ENCODE measurements at regions not wholly inside any gene's neighbourhood (a gene's known extent, or its start where the extent isn't known, plus 50 kb on each side); places are given as distances from the start of the nearest gene placed in this dataset.

DNA sequence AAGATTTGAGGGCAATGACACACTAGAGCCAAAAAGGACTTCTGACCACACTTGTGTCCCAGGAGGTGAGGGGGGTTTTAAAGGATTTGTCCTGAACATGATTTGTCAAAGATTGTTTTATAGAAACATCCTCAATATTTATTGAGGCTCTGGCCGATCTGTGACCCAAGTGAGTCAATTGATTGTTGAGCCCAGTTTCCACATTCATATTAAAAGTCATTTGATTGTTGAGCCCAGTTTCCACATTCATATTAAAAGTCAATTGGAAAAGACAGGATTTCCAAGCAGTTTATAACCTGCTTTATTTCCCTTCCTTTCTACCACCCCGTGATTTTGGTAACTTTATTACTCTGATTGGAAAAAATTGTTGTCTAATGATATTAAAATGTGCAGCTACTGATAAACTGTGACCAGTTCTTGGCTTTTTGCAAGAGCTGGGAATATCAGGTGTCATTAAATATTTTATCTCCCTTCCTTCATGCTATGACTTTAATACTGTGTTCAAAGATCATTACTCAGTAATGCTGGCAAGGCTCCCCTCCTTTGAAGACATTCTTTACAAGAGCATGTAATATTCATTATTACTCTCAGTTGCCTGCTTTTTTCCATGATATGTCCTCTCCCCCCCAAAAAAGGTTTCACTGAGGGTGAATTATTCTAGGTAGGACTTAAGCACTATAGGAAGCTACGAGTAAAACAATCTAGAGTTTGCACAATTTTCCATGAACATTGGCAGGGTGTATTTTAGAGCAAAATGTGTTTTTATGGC, 75.3 kb downstream of the HRH4 start:
- Histone ChIP-seq H3K4me3 (ENCODE audit: extremely low read depth in 1 of 4, insufficient read depth in 2 of 4, low read depth in 3 of 4, low read length in 4 of 4) (no peak overlapping the region), H2BK20ac (ENCODE audit: low read length) (no peak overlapping the region), H3K18ac (ENCODE audit: extremely low read depth, low read length) (no peak overlapping the region), H4K91ac (replicated peaks; ENCODE audit: insufficient read length, low read length) (no peak overlapping the region), H2BK12ac (ENCODE audit: low read depth, low read length) (no peak overlapping the region), H2BK15ac (ENCODE audit: low read length) (no peak overlapping the region), H3K23ac (ENCODE audit: insufficient read length) (no peak overlapping the region), H3K4ac (replicated peaks; ENCODE audit: insufficient read length, low read depth, low read length) (no peak overlapping the region), H3K79me2 (ENCODE audit: control insufficient read depth in 1 of 2, insufficient read depth in 2 of 2, low read length in 2 of 2) (no peaks in the 10 kb centered on the region), H2BK120ac (replicated peaks; ENCODE audit: low read depth, low read length) (no peak overlapping the region), H3K79me1 (ENCODE audit: low read depth, low read length) (no peaks in the 10 kb centered on the region), H4K8ac (ENCODE audit: extremely low read depth, insufficient read depth, low read length) (no peak overlapping the region), H3K14ac (ENCODE audit: insufficient read length) (no peak overlapping the region), H2AFZ (ENCODE audit: low read length) (no peak overlapping the region), H3K9me3 (ENCODE audit: insufficient read depth in 2 of 2, low read depth in 1 of 2, low read length in 1 of 2) (no peaks in the 10 kb centered on the region), H2AK5ac (ENCODE audit: low read depth, low read length) (no peak overlapping the region), H3K56ac (replicated peaks; ENCODE audit: insufficient read length, low read depth, low read length) (no peak overlapping the region), H3K4me1 (replicated peaks in 1 of 4; ENCODE audit: control insufficient read depth in 3 of 4, insufficient read depth in 4 of 4, low read length in 3 of 4) (no peaks in the 10 kb centered on the region), H3K4me2 (ENCODE audit: insufficient read depth in 1 of 2, low read depth in 2 of 2, low read length in 2 of 2) (no peak overlapping the region), H3K27ac (ENCODE audit: low read depth, low read length) (no peak overlapping the region), H4K20me1 (replicated peaks in 1 of 2; ENCODE audit: control insufficient read depth in 1 of 2, insufficient read depth in 2 of 2, low read length in 2 of 2) (no peaks in the 10 kb centered on the region), H2BK5ac (ENCODE audit: low read depth, low read length) (no peak overlapping the region), H3K27me3 (replicated peaks in 1 of 4; ENCODE audit: control insufficient read depth in 3 of 4, extremely low read depth in 1 of 4, insufficient read depth in 3 of 4, low read length in 3 of 4) (no peaks in the 10 kb centered on the region), H4K5ac (ENCODE audit: insufficient read length, low read depth, low read length) (no peak overlapping the region), H3K9ac (replicated peaks in 1 of 4; ENCODE audit: extremely low read depth in 1 of 4, low read depth in 3 of 4, low read length in 3 of 4) (no peak overlapping the region), H3K36me3 (ENCODE audit: control insufficient read depth in 2 of 4, insufficient read depth in 4 of 4, low read length in 3 of 4) (no peaks in the 10 kb centered on the region), H3K23me2 (ENCODE audit: low read depth, low read length) (no peaks in the 10 kb centered on the region)
- POLR2A ChIA-PET (ENCODE audit: partially characterized antibody): no interaction called here
- no peak for FAIRE-seq
- TF ChIP-seq MAFK (IDR thresholded peaks at IDR 0.05; ENCODE audit: low read depth, low read length): no peak
- no peak for TF ChIP-seq SIRT6 (IDR thresholded peaks at IDR 0.05; ENCODE audit: low read length)
- TF ChIP-seq SIX5 (IDR thresholded peaks at IDR 0.05; ENCODE audit: low read depth, low read length): no peak
- no peak for TF ChIP-seq SUZ12 (IDR thresholded peaks at IDR 0.05; ENCODE audit: low read length)
- no peak for TF ChIP-seq SP1 (IDR thresholded peaks at IDR 0.05; ENCODE audit: low read depth, low read length)
- TF ChIP-seq, protein P1, sequence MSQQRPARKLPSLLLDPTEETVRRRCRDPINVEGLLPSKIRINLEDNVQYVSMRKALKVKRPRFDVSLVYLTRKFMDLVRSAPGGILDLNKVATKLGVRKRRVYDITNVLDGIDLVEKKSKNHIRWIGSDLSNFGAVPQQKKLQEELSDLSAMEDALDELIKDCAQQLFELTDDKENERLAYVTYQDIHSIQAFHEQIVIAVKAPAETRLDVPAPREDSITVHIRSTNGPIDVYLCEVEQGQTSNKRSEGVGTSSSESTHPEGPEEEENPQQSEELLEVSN (IDR thresholded peaks at IDR 0.05): no peak
- TF ChIP-seq EGR1 (IDR thresholded peaks at IDR 0.05; ENCODE audit: borderline replicate concordance, low read depth, low read length): no peak
- TF ChIP-seq SAP30 (IDR thresholded peaks at IDR 0.05; ENCODE audit: insufficient read depth, insufficient replicate concordance, low read length): no peak
- TF ChIP-seq TAF1 (IDR thresholded peaks at IDR 0.05; ENCODE audit: low read depth, low read length): no peak
- DNase-seq (ENCODE audit: low read depth in 1 of 2, low spot score in 2 of 2): no peak
- WGBS, 2 experiments (ENCODE audit: extremely low coverage in 1 of 2, insufficient coverage in 1 of 2, insufficient read length in 1 of 2, insufficient replicate concordance in 2 of 2, low coverage in 1 of 2, low lambda C conversion rate in 2 of 2, missing lambda C conversion rate in 1 of 2): 90% methylated on average over 3 of the region's 3 CpGs; no CpG with 5 or more reads in 1 of the 2 experiments
- CTCF ChIA-PET (ENCODE audit: partially characterized antibody): interaction anchor here (2.3 kb wide), 1 partner anchor 8 kb away, joined by 6 read pairs; no protein-coding TSS in a partner anchor
